Left lobe of liver (tissue), 2 donors: ENCODE measurements at regions not wholly inside any gene's neighbourhood (a gene's known extent, or its start where the extent isn't known, plus 50 kb on each side); places are given as distances from the start of the nearest gene placed in this dataset.
"Not testable (repeated sequence)": the region's sequence is repeated elsewhere in the genome, so short reads cannot be mapped to it uniquely, and the experiment has no call there.

ENCODE experiments used
- ATAC-seq: fragments of 200-7000 bp; cut with Tn5 transposase; one replicate; pipeline ENCODE4 v1.9.1; 2020; ENCODE audit warnings: mild to moderate bottlenecking, moderate library complexity
- DNase-seq: peaks from one replicate; pipeline ENCODE4 v3.0.0-alpha.2; 2020; ENCODE audit warnings: low spot score
- donor health status: DM: no; HTN: no; CAD: no; lungs with moderate emphysema.
- donor health status: DM: no; HTN: yes; CAD: no.

GRCh38 chr15:31579976-31580375 lies 253.3 kb downstream of the KLF13 start:
- DNase-seq (no peak), ATAC-seq (no peak)

- DNase-seq: no peak
- no peak for ATAC-seq
These were observed 257.6 kb downstream of the KLF13 start for GRCh38 chr15:31584195-31584594.

GRCh38 chr15:31585240-31585639 lies 258.6 kb downstream of the KLF13 start:
- ATAC-seq (no peak), DNase-seq (no peak)

- DNase-seq: no peak
- no peak for ATAC-seq
These were observed 260.2 kb downstream of the KLF13 start for GRCh38 chr15:31586841-31587240.

- no peak for DNase-seq
- ATAC-seq: no peak
These were observed 260.9 kb downstream of the KLF13 start for GRCh38 chr15:31587583-31587982.

- ATAC-seq: no peak
- no peak for DNase-seq
These were observed 264.0 kb downstream of the KLF13 start for GRCh38 chr15:31590609-31591008.

- DNase-seq: no peak
- ATAC-seq: no peak
These were observed 265.3 kb downstream of the KLF13 start for GRCh38 chr15:31591908-31592307.

GRCh38 chr15:31597466-31597865 lies 270.8 kb downstream of the KLF13 start:
- ATAC-seq: no peak
- DNase-seq: no peak

- DNase-seq: no peak
- no peak for ATAC-seq
These were observed 272.0 kb downstream of the KLF13 start for GRCh38 chr15:31598620-31599019.

GRCh38 chr15:31605467-31605931 lies 278.9 kb downstream of the KLF13 start:
- DNase-seq: no peak
- ATAC-seq: no peak

GRCh38 chr15:31606194-31606669 lies 279.6 kb downstream of the KLF13 start:
- DNase-seq (no peak), ATAC-seq (no peak)

- DNase-seq (no peak), ATAC-seq (no peak)
These were observed 280.4 kb downstream of the KLF13 start for GRCh38 chr15:31606931-31607497.

GRCh38 chr15:31607656-31608055 lies 281.0 kb downstream of the KLF13 start:
- ATAC-seq (no peak), DNase-seq (no peak)

- ATAC-seq (no peak), DNase-seq (no peak)
These were observed 282.6 kb downstream of the KLF13 start for GRCh38 chr15:31609258-31609681.

GRCh38 chr15:31609906-31610305 lies 283.3 kb downstream of the KLF13 start:
- DNase-seq (no peak), ATAC-seq (no peak)

GRCh38 chr15:31615643-31616415 lies 289.2 kb downstream of the KLF13 start:
- DNase-seq: no peak
- no peak for ATAC-seq

- DNase-seq, ATAC-seq: not testable (repeated sequence)
These were observed 296.7 kb downstream of the KLF13 start for GRCh38 chr15:31623297-31623696.

GRCh38 chr15:31624115-31624514 lies 297.5 kb downstream of the KLF13 start:
- not testable (repeated sequence) for ATAC-seq, DNase-seq

- not testable (repeated sequence) for DNase-seq, ATAC-seq
These were observed 309.1 kb downstream of the KLF13 start for GRCh38 chr15:31635715-31636114.

GRCh38 chr15:31636911-31637310 lies 310.3 kb downstream of the KLF13 start:
- ATAC-seq, DNase-seq: not testable (repeated sequence)

- not testable (repeated sequence) for ATAC-seq, DNase-seq
These were observed 317.3 kb downstream of the KLF13 start for GRCh38 chr15:31643955-31644354.

- not testable (repeated sequence) for DNase-seq, ATAC-seq
These were observed 318.1 kb downstream of the KLF13 start for GRCh38 chr15:31644761-31645160.
